OCI-M2 (cell line): ENCODE measurements at regions not wholly inside any gene's neighbourhood (a gene's known extent, or its start where the extent isn't known, plus 50 kb on each side); places are given as distances from the start of the nearest gene placed in this dataset.
"Not testable (repeated sequence)": the region's sequence is repeated elsewhere in the genome, so short reads cannot be mapped to it uniquely, and the experiment has no call there.

Experiments used
- DNase-seq: peaks from one replicate; lab custom pipeline; 2025; ENCODE audit not compliant: unreplicated experiment; lab: John Stamatoyannopoulos, UW

DNA sequence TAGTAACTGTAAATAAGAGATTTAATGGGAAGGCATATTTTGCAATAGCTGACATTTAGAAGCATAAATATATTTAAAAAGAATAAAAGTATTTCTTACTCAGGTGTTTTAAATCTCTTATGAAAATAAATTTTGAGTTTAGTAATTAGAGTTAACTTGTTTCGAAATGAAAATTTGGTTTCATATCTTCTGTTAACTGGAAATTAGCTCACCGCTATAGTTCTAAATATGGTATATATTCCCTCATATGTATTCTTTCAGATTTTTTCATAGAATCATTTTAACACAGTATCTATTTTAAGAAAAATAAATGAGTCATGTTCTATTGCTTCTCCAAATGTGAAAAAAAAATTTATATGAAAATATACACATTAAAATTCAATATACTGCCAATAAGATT, 434.1 kb downstream of the DTWD2 start:
- no peak for DNase-seq

DNA sequence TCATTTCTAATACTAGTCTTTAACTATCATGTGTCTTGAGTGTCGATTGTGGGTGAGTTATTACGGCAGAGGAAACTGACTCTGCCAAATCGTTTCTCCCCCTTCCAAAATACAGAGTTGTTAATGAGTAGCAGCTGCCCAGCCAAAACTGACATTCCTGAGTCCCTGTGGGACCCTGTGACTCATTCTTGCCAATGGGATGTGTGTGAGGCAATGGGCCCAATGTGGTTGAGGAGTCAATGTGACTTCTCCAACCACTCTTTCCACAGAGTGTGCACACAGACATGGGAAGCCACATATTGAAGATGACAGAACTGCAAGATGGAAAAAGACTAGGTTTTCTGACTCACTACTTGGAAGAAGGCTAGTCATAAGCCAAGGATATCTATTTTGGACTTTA, 434.7 kb downstream of the DTWD2 start:
- no peak for DNase-seq

DNA sequence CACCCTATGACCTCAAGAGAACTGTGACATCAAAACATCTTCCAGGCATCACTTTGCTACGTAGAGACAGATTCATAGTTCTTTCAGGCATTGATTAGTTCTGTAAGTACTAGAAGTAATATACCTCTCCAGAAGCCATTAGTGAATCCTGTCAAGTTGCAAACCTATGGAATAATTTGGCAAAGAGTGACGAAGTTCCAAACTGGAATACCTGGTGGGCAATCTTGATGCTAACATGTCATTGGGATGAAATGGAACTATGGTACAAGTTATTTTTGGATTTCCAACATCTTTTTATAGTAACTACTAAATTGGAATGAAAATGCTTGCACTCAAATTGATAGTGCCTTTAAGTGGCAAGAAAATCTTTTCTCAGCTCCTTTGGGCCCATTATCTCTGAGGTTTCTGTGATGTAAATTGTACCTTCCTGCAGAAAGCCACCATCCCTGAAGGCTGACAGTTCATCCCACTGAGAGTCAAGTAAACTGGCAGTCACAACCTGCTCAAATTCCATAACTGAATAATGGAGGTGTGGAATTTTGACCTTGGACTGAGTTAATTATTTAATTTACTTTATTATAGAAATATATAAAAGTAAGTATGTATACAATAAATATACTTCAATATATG, 435.5 kb downstream of the DTWD2 start:
- no peak for DNase-seq

DNA sequence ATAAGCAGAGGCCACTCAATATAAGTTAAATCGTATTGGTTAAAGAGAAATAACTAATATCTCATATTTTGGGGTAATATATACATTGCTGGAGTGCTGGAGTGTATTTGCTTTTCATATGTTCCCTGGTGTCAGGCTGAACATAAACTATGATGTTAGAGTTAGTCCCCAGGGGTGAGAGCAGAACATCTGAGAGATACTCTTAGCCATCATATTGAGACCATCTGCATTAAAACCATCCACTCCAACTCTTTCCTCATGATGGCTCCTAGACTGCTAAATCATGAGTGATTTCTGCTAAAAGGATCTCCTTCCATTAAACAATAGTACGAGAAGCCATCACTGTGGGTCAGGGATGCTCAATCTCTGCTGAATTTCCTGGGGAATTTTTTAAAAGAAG, 436.2 kb downstream of the DTWD2 start:
- no peak for DNase-seq

DNA sequence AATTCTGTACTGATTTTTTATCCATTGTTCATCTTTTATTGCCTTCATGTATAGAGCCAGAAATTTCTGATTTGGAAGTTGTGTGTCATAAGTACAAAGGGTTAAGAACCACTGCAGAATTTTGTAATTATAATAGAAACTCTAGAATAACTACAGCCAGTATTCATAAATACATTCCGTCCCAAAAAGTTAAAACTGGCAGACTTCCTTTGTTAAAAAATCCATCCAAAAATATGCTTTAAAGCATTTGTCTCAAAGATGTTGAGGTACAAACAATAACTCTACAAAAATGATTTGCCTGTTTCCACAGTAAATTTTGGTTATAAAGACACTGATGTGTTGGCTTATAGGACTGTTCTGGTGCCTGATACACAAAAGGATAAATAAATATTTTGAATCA, 436.6 kb downstream of the DTWD2 start:
- DNase-seq, result no peak

DNA sequence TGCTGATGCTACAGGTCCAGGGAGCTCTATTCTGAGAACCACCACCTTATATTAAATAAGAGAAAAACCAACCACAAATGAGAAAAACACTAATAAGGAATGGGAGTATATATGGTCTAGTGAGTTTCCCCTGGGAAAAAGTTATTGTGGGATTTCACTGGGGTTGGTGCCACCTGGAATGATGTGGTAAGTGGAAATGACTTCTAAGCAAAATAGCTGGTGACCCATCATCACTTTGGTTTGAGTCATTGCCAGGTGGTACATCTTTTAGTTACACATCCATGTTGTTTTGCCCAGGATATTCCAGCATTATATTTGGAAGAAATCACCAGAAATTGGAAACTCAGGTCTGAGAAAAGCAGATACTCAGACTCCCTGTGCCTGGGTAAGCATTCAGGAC, 437.3 kb downstream of the DTWD2 start:
- DNase-seq, result no peak

DNA sequence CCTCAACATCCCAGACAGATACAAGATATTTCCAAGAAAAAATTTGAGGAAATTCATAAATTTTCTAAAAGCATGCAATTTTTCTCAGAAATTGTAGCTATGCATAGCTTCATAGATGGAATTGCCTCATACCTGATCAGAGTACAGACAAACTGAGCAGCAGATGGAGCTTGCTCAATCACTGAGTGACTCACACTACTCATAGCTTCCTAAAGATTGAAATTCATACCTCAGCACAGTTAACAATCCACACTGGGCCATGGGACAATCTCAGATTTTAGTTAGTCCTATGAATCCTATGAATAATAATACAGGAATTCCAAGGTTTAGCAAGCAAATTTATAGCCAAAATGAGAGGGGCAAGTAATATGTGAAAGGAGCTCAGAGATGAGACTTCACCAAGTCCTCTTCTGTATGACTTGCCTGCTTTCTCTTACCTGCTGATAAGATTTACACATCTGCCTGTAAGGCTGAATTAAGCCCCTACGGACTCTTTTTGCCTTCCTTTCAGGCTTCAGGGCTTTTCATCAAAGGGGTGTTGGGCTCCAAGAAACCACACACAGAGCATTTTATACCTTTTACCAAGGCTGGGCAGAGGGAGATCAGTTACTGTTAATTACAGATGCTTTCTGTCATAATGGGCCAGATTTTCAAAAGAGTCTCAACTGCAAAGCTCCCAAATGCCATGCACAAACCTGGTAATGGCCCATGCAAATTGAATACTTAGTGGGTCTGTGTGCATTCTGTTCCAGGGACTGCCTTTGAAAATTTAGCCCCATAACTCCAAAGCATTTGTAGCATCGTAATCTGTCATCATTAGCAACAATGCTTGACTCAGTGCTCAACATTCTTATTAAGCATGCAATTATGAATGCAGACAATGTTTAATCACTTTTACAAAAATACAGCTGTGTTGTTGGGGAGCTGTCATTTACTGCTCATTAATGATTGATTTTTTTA, 439.3 kb downstream of the DTWD2 start:
- DNase-seq, result no peak

DNA sequence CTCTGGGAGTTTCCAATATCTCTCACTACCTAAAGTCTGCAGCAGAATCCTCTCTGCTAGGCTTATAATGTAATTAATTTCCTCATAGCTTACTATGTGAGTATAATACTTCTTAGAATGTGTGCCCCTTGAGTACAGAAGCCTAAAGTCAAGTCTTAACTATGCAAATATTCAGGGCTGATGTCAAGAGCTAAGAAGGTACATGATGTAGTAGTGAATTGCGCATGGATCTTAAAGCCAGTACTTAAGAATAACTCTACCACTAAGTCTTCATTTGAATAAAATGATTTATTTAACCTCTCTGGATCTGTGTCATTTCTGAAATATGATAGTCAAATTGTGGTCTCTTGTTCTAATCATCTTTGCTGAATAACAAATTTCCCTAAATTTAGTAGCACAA, 442.9 kb downstream of the DTWD2 start:
- no peak for DNase-seq

DNA sequence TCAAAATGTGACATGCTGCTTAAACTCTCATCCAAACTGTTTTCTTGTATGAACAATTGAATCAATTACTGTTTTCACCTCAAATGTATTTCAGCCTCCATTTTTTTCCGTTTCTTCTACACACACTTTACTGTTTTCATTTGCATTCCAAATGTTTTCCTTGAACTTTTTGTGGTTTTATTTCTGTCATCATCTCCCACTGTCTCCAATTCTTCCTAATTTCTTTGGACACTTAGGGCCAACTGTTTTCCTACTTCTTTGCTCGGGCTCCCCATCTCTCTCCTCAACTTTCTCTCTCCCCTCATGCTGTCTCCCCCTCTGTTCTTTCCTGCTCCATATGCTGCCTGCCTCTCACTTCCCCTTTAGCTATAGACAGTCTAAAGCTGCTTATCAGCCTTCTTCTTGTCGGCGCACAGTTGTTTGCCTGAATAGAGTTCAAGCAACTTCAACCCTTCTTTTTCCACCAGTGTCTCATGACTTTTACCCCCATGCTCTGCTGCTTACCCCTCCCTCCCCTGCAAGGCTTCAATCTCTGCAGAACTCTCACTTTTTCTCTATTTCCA, 443.4 kb downstream of the DTWD2 start:
- no peak for DNase-seq

DNA sequence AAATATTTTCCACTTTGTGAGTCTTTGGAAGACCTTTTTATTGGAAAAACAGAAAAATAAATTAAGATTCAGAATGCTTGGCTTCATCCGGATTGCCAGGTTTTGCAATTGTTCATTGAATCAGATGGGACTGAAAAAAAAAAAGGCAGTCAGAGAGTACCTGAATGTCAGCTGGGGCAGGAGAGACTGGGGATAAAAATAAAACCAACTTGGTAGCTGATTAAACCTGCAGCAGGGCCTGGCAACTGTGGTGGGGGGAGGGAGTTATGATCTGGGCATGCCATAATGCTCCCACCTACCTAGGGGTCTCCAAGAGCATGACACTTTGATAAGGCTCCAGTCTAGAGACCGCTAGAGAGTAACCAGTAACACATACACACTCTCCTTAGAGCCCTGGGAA, 454.4 kb downstream of the DTWD2 start:
- no peak for DNase-seq

DNA sequence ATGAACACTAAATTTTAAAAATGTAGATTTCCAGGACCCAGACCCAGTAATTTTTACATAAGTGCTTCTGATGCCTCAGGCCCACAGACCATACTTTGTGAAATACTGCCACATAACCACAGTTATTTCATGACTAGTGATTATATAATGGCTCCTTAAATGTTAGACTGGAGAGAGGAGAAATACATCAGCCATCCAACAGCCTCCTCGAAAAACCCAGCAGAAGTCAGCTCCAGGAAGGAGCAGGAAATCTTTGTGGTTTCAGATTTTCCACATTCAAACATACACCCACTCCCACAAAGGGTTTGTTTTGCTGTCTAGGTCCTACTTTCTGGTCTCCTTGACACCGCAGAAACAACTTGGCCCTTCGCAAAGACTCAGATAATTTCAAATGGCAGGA, 455.2 kb downstream of the DTWD2 start:
- DNase-seq, result no peak

DNA sequence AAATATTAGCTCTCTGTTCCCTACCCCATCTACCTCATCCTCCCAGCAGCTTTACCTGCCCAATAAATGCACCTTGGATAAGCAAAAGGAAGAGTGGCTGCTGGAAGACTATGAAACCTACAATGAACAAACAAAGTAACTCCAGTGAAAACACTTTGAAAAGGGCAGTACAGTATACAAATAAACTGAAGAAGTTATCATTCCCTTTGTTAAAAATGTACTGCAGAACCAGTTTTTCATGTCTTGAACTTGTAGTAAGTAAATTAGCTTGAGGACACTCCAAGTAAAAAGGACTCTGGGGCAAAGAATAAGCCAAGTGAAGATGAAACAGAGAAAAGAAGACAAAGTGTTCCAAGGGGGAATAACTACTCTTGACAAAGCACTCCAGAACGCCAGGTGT, 457.1 kb downstream of the DTWD2 start:
- DNase-seq, result no peak

DNA sequence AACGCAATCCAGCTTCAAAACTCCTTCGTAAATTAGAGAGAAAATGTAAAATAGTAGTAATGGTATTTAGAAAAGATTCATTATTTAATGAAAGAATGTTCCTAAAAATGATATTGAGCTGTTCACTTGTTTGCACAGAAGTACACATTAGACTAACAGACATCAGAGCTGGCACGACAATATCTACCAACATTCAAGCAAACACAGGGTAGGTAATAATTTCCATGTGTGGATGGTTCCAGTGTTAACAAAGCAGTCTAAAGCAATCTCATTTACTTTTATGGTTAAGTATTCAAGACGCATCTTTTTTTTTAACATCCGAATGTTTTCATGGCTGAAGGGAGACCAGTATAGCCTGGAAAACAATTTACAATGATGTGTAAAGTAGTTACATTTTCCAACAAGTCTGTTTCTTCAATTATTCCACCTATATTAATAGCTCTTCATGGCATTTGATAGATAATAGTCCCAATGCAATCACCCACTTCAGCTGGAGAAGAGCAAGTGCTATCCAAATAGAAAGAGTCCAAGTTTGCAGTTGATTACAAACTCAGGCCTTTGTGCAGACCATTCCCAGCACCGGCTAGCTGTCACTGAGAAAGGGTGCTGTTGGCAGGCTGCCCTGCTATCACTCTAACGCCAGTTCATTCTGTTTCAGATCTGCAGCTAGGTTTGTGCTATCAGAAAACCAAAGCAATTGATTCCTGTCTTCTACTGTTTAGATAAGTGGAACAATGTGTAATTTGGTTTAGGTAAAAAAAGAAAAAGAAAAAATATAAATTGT, 458.8 kb downstream of the DTWD2 start:
- no peak for DNase-seq

DNA sequence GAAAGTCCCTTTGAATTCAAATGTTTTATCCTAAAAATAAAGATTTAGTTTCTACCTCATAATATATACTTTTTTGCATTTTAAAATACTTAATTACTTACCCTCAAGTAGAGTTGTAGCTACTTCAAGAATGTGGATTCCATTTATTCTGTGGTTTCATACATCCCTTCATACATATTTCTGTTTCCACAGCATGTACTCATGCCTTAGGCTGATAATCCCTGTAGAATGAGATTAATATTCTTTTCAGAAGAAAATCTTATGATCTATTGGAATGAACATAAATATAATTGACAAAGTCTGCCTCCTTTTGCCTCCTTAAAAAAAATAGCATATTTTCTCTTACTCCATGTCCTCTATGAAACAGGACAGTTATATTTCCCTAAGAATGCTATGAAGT, 465.7 kb downstream of the DTWD2 start:
- no peak for DNase-seq

DNA sequence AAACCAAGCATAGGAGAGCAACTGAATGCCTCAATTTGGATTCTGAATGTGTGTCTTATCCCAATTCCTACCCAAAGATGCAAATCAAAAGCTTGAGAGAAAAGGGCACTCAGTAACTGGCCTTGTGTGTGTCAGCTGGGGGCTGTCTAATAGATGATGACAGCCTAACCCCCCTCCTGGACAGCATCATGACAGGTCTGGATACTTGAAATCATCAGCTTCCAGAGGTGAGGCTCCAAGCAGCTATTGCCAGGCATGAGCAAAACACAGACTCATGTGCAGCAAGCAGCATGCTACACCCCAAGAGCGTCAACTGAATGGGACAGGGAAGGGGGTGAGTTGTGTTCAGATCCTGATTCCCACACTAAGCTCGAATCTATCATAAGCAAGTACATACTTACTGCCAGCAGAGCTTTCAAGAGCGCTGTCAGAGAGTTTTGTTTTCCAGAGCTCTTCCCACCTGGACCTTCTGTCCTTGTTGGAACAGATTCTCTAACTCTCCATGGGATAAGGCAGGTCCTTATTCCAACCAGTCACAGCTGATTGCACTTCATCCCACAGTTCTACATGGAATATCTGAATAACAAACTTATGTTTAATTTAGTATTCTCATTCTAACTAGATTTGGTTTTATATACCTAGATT, 467.5 kb downstream of the DTWD2 start:
- no peak for DNase-seq

DNA sequence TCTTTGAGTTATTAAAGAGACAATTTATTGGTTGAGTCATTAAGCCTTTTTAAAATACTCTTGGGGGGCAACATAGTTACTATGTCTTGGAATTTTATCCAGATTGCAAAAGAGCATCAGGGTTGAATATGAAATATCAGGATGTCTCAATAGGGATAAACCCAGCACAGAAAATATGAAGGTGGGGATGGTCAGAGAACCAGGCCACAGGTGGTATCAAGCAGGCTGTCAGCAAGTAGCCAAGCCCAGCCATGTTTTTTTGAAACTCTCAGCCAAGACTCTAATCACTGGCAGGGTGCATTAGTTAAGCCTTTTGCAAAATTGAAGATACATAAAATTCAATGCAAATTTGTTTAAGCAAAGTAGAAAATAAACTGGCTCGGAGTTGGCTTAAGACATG, 468.9 kb downstream of the DTWD2 start:
- DNase-seq, result no peak

DNA sequence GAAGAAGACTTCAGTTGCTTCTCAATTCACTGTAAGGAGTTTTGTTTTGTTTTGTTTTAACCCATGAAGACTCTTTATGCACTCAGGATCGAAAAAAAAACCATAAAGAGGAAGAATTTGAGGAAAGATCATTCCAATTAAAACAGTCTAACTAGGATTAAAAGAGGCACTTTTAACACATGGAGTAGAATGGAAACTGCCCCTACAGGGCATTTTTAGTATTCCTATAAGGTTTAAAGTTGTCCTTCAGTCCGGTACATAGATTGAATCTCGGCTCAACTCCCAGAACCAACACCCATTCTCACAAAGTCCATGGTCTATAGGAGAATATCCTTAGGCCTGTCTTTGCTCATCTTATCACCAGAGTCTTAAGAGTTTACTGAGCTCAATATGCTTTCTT, 469.6 kb downstream of the DTWD2 start:
- no peak for DNase-seq

DNA sequence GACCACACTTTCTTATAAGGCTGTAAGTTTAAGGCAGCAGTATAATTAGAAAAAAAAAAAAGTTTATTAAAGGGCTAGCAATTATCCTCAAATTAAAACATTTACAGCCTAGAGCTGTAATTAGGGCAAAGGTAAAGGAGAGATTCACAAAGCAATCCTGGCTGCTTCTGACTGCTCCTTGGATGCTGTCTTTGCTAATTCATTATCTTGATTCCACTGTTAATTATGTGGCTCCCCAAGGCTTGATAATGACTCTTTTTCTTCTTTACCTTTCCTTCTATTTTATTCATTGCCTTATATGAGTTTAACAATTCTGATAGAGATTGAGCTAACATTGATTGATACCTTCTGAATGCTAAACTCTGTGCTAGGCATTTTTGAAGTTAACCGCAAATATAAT, 476.5 kb downstream of the DTWD2 start:
- no peak for DNase-seq

DNA sequence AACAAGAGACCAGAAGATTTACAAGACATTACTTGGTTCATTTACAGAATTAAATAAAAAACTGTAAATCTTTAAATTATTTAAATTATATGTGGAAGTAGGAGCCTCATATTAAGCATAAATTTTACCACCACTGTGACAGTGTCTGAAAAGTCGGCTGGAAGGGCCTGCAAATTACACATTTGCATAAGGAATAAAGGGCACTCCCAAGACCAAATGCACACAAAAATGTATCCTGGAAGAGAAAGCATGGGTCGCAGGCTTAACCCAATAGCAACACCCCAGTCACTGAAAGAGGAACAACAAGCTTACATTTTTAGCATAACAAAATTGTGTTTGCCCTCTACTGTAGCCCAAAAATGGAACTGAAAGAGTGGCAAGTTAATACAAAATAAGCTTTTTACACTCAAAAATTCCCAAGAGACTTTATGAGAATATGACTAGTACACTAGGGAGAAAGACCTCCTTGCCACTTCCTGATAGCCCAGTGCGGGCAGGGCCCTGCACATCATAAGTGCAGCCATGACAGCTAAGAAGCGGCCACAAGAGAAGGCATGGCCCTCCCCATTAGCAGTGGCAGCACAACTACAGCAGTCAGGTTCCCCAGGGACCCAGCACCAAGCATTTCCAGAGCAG, 482.0 kb downstream of the DTWD2 start:
- no peak for DNase-seq

DNA sequence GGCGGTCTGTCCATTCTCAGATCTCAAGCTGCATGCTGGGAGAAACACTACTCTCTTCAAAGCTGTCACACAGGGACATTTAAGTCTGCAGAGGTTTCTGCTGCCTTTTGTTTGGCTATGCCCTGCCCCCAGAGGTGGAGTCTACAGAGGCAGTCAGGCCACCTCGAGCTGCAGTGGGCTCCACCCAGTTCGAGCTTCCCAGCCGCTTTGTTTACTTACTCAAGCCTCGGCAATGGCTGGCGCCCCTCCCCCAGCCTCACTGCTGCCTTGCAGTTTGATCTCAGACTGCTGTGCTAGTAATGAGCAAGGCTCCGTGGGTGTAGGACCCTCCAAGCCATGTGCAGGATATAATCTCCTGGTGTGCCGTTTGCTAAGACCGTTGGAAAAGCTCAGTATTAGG, 486.1 kb downstream of the DTWD2 start:
- not testable (repeated sequence) for DNase-seq

DNA sequence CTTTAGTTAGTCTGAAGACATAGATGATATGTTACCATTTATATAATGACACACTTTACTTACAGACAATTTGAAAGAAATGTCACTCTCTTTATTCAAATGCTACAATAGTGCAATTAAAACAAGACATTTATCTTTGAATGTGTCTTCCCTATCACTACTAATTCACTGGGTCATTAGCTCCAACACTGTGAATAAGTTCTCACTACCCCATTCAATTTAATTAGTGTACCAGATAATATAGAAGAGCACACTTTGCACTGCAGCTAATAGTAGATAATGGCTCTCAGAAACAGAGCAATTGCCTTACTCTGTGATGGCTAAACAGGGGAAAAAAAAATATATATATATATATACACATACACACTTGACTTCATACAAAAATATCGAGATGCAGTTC, 497.0 kb downstream of the DTWD2 start:
- DNase-seq, result no peak
